H1 (cell line): ENCODE measurements at regions not wholly inside any gene's neighbourhood (a gene's known extent, or its start where the extent isn't known, plus 50 kb on each side); places are given as distances from the start of the nearest gene placed in this dataset.

Experiments used
- CTCF ChIA-PET: fragments of 300-600 bp; sonication (Branson Sonifier 250); formaldehyde crosslinking; loops from one replicate; lab custom pipeline; 2021; ENCODE audit not compliant: partially characterized antibody; lab: Charles Lee
- POLR2A ChIA-PET: fragments of 300-600 bp; sonication (Branson Sonifier 250); formaldehyde crosslinking; loops from one replicate; lab custom pipeline; 2021; ENCODE audit warnings: inconsistent platforms; ENCODE audit not compliant: partially characterized antibody; lab: Charles Lee
- DNase-seq, 2 experiments: peaks; one replicate each; pipeline versions ENCODE4 v3.0.0 to v3.0.0-alpha.2; 2010 to 2022; ENCODE audit warnings: low spot score in 2 of 2, low read depth in 1 of 2, mixed read lengths in 1 of 2
- FAIRE-seq: peaks from 2 replicates; lab custom pipeline; 2011; peaks lifted over from hg19 to GRCh38; lab: Jason Lieb, UNC
- H2AFZ ChIP-seq: 2 replicates; pipeline ENCODE4 v1.8.1; 2012; ENCODE audit warnings: low read length, inconsistent platforms
- H2AK5ac ChIP-seq: 2 replicates; pipeline ENCODE4 v1.6.1; 2013; ENCODE audit warnings: low read depth, low read length
- H2BK120ac ChIP-seq: replicated peaks from 2 replicates; pipeline ENCODE3; 2013; ENCODE audit warnings: low read depth, low read length, inconsistent platforms
- H2BK12ac ChIP-seq: 2 replicates; pipeline ENCODE4 v1.6.1; 2013; ENCODE audit warnings: low read depth, low read length
- H2BK15ac ChIP-seq: 2 replicates; pipeline ENCODE4 v1.6.1; 2013; ENCODE audit warnings: low read length
- H2BK20ac ChIP-seq: 2 replicates; pipeline ENCODE4 v1.6.1; 2013; ENCODE audit warnings: low read length
- H2BK5ac ChIP-seq: 2 replicates; pipeline ENCODE4 v1.6.1; 2013; ENCODE audit warnings: low read depth, low read length
- H3K14ac ChIP-seq: 2 replicates; pipeline ENCODE4 v1.6.1; 2013; ENCODE audit warnings: inconsistent platforms; ENCODE audit not compliant: insufficient read length
- H3K18ac ChIP-seq: 2 replicates; pipeline ENCODE4 v1.6.1; 2013; ENCODE audit warnings: low read length; ENCODE audit errors: extremely low read depth
- H3K23ac ChIP-seq: 2 replicates; pipeline ENCODE4 v1.6.1; 2013; ENCODE audit warnings: inconsistent platforms; ENCODE audit not compliant: insufficient read length
- H3K23me2 ChIP-seq: 2 replicates; pipeline ENCODE4 v1.6.1; 2013; ENCODE audit warnings: low read depth, low read length
- H3K27ac ChIP-seq: 2 replicates; pipeline ENCODE4 v1.6.1; 2011; ENCODE audit warnings: low read depth, low read length, inconsistent platforms
- H3K27me3 ChIP-seq, 4 experiments: replicated peaks in 1 of 4; 1 replicate in 1 of 4; 2 replicates in 3 of 4; pipeline versions ENCODE4 v1.6.1 to v1.8.1; 2011 to 2013; ENCODE audit warnings: low read length in 3 of 4, mild to moderate bottlenecking in 3 of 4, inconsistent platforms in 2 of 4, mixed read lengths in 2 of 4, moderate library complexity in 1 of 4; ENCODE audit not compliant: control insufficient read depth in 3 of 4, insufficient read depth in 3 of 4; ENCODE audit errors: extremely low read depth in 1 of 4
- H3K36me3 ChIP-seq, 4 experiments: 2 replicates each; pipeline versions ENCODE4 v1.6.1 to v1.8.1; 2011 to 2013; ENCODE audit warnings: mild to moderate bottlenecking in 4 of 4, low read length in 3 of 4, moderate library complexity in 2 of 4, control low read depth in 1 of 4, inconsistent platforms in 1 of 4; ENCODE audit not compliant: insufficient read depth in 4 of 4, control insufficient read depth in 2 of 4
- H3K4ac ChIP-seq: replicated peaks from 2 replicates; pipeline ENCODE3; 2013; ENCODE audit warnings: low read length, low read depth, mixed read lengths, inconsistent platforms; ENCODE audit not compliant: insufficient read length
- H3K4me1 ChIP-seq, 4 experiments: replicated peaks in 1 of 4; 1 replicate in 1 of 4; 2 replicates in 3 of 4; pipeline versions ENCODE4 v1.6.1 to v1.8.1; 2011 to 2013; ENCODE audit warnings: low read length in 3 of 4, inconsistent platforms in 2 of 4, mixed read lengths in 1 of 4; ENCODE audit not compliant: insufficient read depth in 4 of 4, control insufficient read depth in 3 of 4
- H3K4me2 ChIP-seq, 2 experiments: 2 replicates each; pipeline versions ENCODE4 v1.6.1 to v1.8.1; 2011 to 2013; ENCODE audit warnings: low read depth in 2 of 2, low read length in 2 of 2, control low read depth in 1 of 2, inconsistent platforms in 1 of 2, mild to moderate bottlenecking in 1 of 2; ENCODE audit not compliant: insufficient read depth in 1 of 2
- H3K4me3 ChIP-seq, 4 experiments: fragments of 200-600, 300-600 bp in 1 of 4; sonication (generic), shearing (Covaris generic), sonication (Bioruptor Twin) in 1 of 4; 2 replicates each; pipeline versions ENCODE4 v1.5.1 to v1.8.1; 2011 to 2016; ENCODE audit warnings: low read length in 4 of 4, low read depth in 3 of 4, control low read depth in 2 of 4, inconsistent platforms in 2 of 4, mild to moderate bottlenecking in 2 of 4, mixed read lengths in 1 of 4, moderate library complexity in 1 of 4; ENCODE audit not compliant: insufficient read depth in 2 of 4; ENCODE audit errors: extremely low read depth in 1 of 4
- H3K56ac ChIP-seq: replicated peaks from 2 replicates; pipeline ENCODE3; 2013; ENCODE audit warnings: low read depth, mild to moderate bottlenecking, mixed read lengths, low read length, inconsistent platforms; ENCODE audit not compliant: insufficient read length
- H3K79me1 ChIP-seq: 2 replicates; pipeline ENCODE4 v1.6.1; 2013; ENCODE audit warnings: low read depth, low read length, control low read depth
- H3K79me2 ChIP-seq, 2 experiments: 2 replicates each; pipeline versions ENCODE4 v1.6.1 to v1.8.1; 2012 to 2013; ENCODE audit warnings: low read length in 2 of 2, mild to moderate bottlenecking in 2 of 2, inconsistent platforms in 1 of 2; ENCODE audit not compliant: insufficient read depth in 2 of 2, control insufficient read depth in 1 of 2
- H3K9ac ChIP-seq, 4 experiments: replicated peaks in 1 of 4; 1 replicate in 1 of 4; 2 replicates in 3 of 4; pipeline versions ENCODE4 v1.6.1 to v1.8.1; 2011 to 2013; ENCODE audit warnings: low read depth in 3 of 4, low read length in 3 of 4, control low read depth in 2 of 4, mild to moderate bottlenecking in 2 of 4, moderate library complexity in 2 of 4, inconsistent platforms in 1 of 4; ENCODE audit errors: extremely low read depth in 1 of 4
- H3K9me3 ChIP-seq, 2 experiments: 2 replicates each; pipeline versions ENCODE4 v1.6.1 to v1.8.1; 2012 to 2013; ENCODE audit warnings: mild to moderate bottlenecking in 2 of 2, moderate library complexity in 2 of 2, control low read depth in 1 of 2, inconsistent platforms in 1 of 2, low read depth in 1 of 2, low read length in 1 of 2, mixed read lengths in 1 of 2; ENCODE audit not compliant: insufficient read depth in 2 of 2
- H4K20me1 ChIP-seq, 2 experiments: replicated peaks in 1 of 2; 2 replicates each; pipeline versions ENCODE3 to v1.8.1; 2011 to 2013; ENCODE audit warnings: inconsistent platforms in 2 of 2, low read length in 2 of 2, mild to moderate bottlenecking in 1 of 2; ENCODE audit not compliant: insufficient read depth in 2 of 2, control insufficient read depth in 1 of 2
- H4K5ac ChIP-seq: 2 replicates; pipeline ENCODE4 v1.6.1; 2013; ENCODE audit warnings: low read length, low read depth, mixed read lengths, inconsistent platforms; ENCODE audit not compliant: insufficient read length
- H4K8ac ChIP-seq: 2 replicates; pipeline ENCODE4 v1.8.0; 2013; ENCODE audit warnings: mild to moderate bottlenecking, moderate library complexity, low read length, inconsistent platforms; ENCODE audit not compliant: insufficient read depth; ENCODE audit errors: extremely low read depth
- H4K91ac ChIP-seq: replicated peaks from 2 replicates; pipeline ENCODE3; 2013; ENCODE audit warnings: low read length, mixed read lengths, inconsistent platforms; ENCODE audit not compliant: insufficient read length
- ASH2L ChIP-seq: fragments of 200-600, 300-600 bp; sonication (generic); IDR thresholded peaks from one replicate; pipeline ENCODE4 v1.7.1; 2017; ENCODE audit warnings: low read length
- ATF2 ChIP-seq: IDR thresholded peaks from 2 replicates; pipeline ENCODE4 v1.6.1; 2012; ENCODE audit warnings: low read length, inconsistent platforms
- BRCA1 ChIP-seq: IDR thresholded peaks from 2 replicates; pipeline ENCODE4 v1.6.1; 2012; ENCODE audit warnings: low read depth, low read length, improper control_type of control experiment
- CHD1 ChIP-seq: IDR thresholded peaks from 2 replicates; pipeline ENCODE4 v1.6.1; 2012; ENCODE audit warnings: low read depth, low read length, improper control_type of control experiment
- EGR1 ChIP-seq: IDR thresholded peaks from 2 replicates; pipeline ENCODE4 v1.6.1; 2011; ENCODE audit warnings: low read depth, low read length, borderline replicate concordance
- FOSL1 ChIP-seq: IDR thresholded peaks from 2 replicates; pipeline ENCODE4 v1.6.1; 2011; ENCODE audit warnings: mild to moderate bottlenecking, low read depth, low read length, moderate library complexity; ENCODE audit not compliant: insufficient read depth
- HDAC2 ChIP-seq, 2 experiments: fragments of 300-600 bp in 1 of 2; sonication (generic) in 1 of 2; IDR thresholded peaks; 2 replicates each; pipeline ENCODE4 v1.6.1; 2011 to 2012; ENCODE audit warnings: low read depth in 2 of 2, low read length in 2 of 2, mild to moderate bottlenecking in 2 of 2, moderate library complexity in 2 of 2, borderline replicate concordance in 1 of 2, inconsistent platforms in 1 of 2
- KDM5A ChIP-seq: fragments of 200-600 bp; IDR thresholded peaks from 2 replicates; pipeline ENCODE4 v1.7.1; 2012; ENCODE audit warnings: mild to moderate bottlenecking, low read length, inconsistent platforms, mixed read lengths
- MAFK ChIP-seq: IDR thresholded peaks from 2 replicates; pipeline ENCODE4 v1.6.1; 2012; ENCODE audit warnings: low read depth, mild to moderate bottlenecking, improper control_type of control experiment, low read length
- RAD21 ChIP-seq, 2 experiments: IDR thresholded peaks in 1 of 2; conservative IDR thresholded peaks in 1 of 2; 2 replicates each; pipeline ENCODE4 v1.6.1; 2011; ENCODE audit warnings: low read depth in 2 of 2, low read length in 2 of 2, improper control_type of control experiment in 1 of 2, inconsistent platforms in 1 of 2, mild to moderate bottlenecking in 1 of 2, moderate library complexity in 1 of 2
- RFX5 ChIP-seq: IDR thresholded peaks from 2 replicates; pipeline ENCODE4 v1.6.1; 2011; ENCODE audit warnings: low read depth, low read length, improper control_type of control experiment, borderline replicate concordance
- SP2 ChIP-seq: IDR thresholded peaks from 2 replicates; pipeline ENCODE4 v1.6.1; 2012; ENCODE audit warnings: mild to moderate bottlenecking, low read length, inconsistent platforms
- SRF ChIP-seq: IDR thresholded peaks from 2 replicates; pipeline ENCODE4 v1.6.1; 2011; ENCODE audit warnings: mild to moderate bottlenecking, low read depth, low read length, moderate library complexity
- TBP ChIP-seq: IDR thresholded peaks from 2 replicates; pipeline ENCODE4 v1.6.1; 2011; ENCODE audit warnings: low read depth, low read length, improper control_type of control experiment
- WGBS, 2 experiments: shearing (Covaris generic) in 1 of 2; methylation state at CpG; one replicate each; pipeline versions ENCODE4 v1.1.6 to v1.1.7; 2013 to 2015; ENCODE audit warnings: low lambda C conversion rate in 2 of 2, mixed read lengths in 2 of 2, inconsistent platforms in 1 of 2, low coverage in 1 of 2, missing lambda C conversion rate in 1 of 2; ENCODE audit not compliant: insufficient replicate concordance in 2 of 2, insufficient coverage in 1 of 2, insufficient read length in 1 of 2; ENCODE audit errors: extremely low coverage in 1 of 2, missing lambda C conversion rate in 1 of 2; 5-methylcytosine and 5-hydroxymethylcytosine counted together

DNA sequence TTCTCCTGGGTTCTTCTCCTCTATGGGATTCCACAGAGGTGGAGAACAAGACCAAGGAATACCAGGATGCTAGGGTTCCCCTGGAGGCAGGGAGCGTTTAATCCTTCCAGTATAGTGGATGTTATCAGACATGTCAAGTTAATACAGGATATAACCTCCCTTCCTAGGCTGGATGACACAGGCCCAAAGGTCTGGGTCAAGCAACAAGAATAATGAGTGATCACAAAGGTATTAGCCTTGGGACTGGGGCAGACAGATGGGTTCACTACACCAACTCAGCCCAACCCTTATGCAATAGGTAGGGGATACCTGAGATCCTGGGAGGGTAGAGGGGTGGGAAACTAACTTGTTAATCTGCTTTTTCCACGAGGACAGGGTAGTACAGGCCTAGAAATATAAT is 690.3 kb downstream of the HTR1B start:
- Histone ChIP-seq H3K36me3 (no peaks in the 10 kb centered on the region), H3K27me3 (no peaks in the 10 kb centered on the region), H4K8ac (no peak overlapping the region), H3K9ac (no peak overlapping the region), H2AK5ac (no peak overlapping the region), H3K9me3 (no peaks in the 10 kb centered on the region), H3K27ac (no peak overlapping the region; the same call in 1 of the 2 replicates), H2BK12ac (no peak overlapping the region), H2BK120ac (no peak overlapping the region), H4K91ac (no peak overlapping the region), H3K4me3 (no peak overlapping the region), H2BK15ac (no peak overlapping the region), H3K4ac (no peak overlapping the region), H3K23me2 (no peaks in the 10 kb centered on the region), H3K79me2 (no peaks in the 10 kb centered on the region), H4K20me1 (peaks cover 0 to 1% of the 10 kb centered on the region in 2 experiments), H3K4me1 (no peaks in the 10 kb centered on the region), H3K14ac (no peak overlapping the region), H4K5ac (no peak overlapping the region), H2BK5ac (no peak overlapping the region), H3K79me1 (peaks cover 2% of the 10 kb centered on the region; the same call in 1 of the 2 replicates), H2AFZ (no peak overlapping the region), H2BK20ac (no peak overlapping the region), H3K23ac (no peak overlapping the region), H3K56ac (no peak overlapping the region), H3K18ac (no peak overlapping the region), H3K4me2 (no peak overlapping the region)
- WGBS, 2 experiments = 42% methylated on average over 2 of the region's 2 CpGs; no CpG with 5 or more reads in 1 of the 2 experiments
- FAIRE-seq = no peak
- CTCF ChIA-PET = no interaction called here
- no peak for DNase-seq
- POLR2A ChIA-PET = no interaction called here
- no peak for TF ChIP-seq TBP
- no peak for TF ChIP-seq FOSL1
- no peak for TF ChIP-seq SP2
- TF ChIP-seq ATF2 = no peak
- no peak for TF ChIP-seq MAFK
- no peak for TF ChIP-seq EGR1
- TF ChIP-seq ASH2L = no peak
- no peak for TF ChIP-seq SRF
- no peak for TF ChIP-seq RFX5
- TF ChIP-seq KDM5A = no peak
- TF ChIP-seq CHD1 = no peak
- TF ChIP-seq RAD21 (IDR thresholded peaks at IDR 0.05 in 1 of 2, conservative IDR thresholded peaks at IDR 0.05 in 1 of 2; ENCODE audit: low read depth in 2 of 2, low read length in 2 of 2) = no peak
- TF ChIP-seq HDAC2 (IDR thresholded peaks at IDR 0.05; ENCODE audit: borderline replicate concordance in 1 of 2, low read depth in 2 of 2, low read length in 2 of 2) = no peak
- TF ChIP-seq BRCA1 = no peak
